Right lobe of liver (tissue), 4 donors: ENCODE measurements at regions not wholly inside any gene's neighbourhood (a gene's known extent, or its start where the extent isn't known, plus 50 kb on each side); places are given as distances from the start of the nearest gene placed in this dataset.
"Not testable (repeated sequence)": the region's sequence is repeated elsewhere in the genome, so short reads cannot be mapped to it uniquely, and the experiment has no call there.

Experiments
- POLR2A ChIP-seq: fragments of 450-650 bp; IDR thresholded peaks from one replicate; pipeline ENCODE4 v1.6.1; 2017; ENCODE audit warnings: antibody characterized with exemption, mild to moderate bottlenecking
- TF ChIP-seq, protein P1 (sequence below), 4 donors: fragments of 200-600 bp in 3 of 4; fragments of 450-650 bp in 1 of 4; IDR thresholded peaks; one replicate each; pipeline versions ENCODE4 v1.5.1 to v1.8.0; 2016 to 2022; ENCODE audit warnings: antibody characterized with exemption in 4 of 4, mild to moderate bottlenecking in 2 of 4
- donor health status: DM: no; HTN: no; CAD: no.
- donor health status: DM: no; HTN: no; CAD: no.
- donor health status: DM: no; HTN: yes; CAD: no.

- TF ChIP-seq, protein P1, sequence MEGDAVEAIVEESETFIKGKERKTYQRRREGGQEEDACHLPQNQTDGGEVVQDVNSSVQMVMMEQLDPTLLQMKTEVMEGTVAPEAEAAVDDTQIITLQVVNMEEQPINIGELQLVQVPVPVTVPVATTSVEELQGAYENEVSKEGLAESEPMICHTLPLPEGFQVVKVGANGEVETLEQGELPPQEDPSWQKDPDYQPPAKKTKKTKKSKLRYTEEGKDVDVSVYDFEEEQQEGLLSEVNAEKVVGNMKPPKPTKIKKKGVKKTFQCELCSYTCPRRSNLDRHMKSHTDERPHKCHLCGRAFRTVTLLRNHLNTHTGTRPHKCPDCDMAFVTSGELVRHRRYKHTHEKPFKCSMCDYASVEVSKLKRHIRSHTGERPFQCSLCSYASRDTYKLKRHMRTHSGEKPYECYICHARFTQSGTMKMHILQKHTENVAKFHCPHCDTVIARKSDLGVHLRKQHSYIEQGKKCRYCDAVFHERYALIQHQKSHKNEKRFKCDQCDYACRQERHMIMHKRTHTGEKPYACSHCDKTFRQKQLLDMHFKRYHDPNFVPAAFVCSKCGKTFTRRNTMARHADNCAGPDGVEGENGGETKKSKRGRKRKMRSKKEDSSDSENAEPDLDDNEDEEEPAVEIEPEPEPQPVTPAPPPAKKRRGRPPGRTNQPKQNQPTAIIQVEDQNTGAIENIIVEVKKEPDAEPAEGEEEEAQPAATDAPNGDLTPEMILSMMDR (IDR thresholded peaks at IDR 0.05) = not testable (repeated sequence)
- not testable (repeated sequence) for TF ChIP-seq POLR2A
Measured at GRCh38 chr15:87533637-87534036, 722.9 kb downstream of the NTRK3 start.
